Bone marrow (tissue), 2 donors: ENCODE measurements at regions not wholly inside any gene's neighbourhood (a gene's known extent, or its start where the extent isn't known, plus 50 kb on each side); places are given as distances from the start of the nearest gene placed in this dataset.

ENCODE experiments used
- DNase-seq, 2 donors: peaks; one replicate each; lab custom pipeline; 2025; lab: John Stamatoyannopoulos, UW

DNA sequence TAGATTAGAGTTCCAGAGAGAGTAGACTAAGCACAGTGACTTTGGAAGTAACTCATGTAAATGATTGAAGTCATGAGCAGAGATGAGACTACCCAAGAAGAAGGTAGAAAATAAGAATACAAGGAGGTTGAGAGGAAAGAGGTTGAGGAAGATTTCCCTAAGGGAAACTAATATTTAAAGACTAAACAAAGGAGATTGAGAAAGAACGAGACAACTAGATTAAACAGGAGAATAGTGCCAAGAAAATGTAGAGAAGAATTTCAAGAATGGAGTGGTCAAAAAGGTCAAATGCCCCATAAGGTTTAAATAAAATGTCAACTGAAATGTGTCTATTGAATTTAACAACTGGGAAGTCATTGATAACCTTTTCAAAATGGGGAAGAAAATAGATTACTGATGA lies 59.0 kb downstream of the RPS29 start:
- DNase-seq: no peak

DNA sequence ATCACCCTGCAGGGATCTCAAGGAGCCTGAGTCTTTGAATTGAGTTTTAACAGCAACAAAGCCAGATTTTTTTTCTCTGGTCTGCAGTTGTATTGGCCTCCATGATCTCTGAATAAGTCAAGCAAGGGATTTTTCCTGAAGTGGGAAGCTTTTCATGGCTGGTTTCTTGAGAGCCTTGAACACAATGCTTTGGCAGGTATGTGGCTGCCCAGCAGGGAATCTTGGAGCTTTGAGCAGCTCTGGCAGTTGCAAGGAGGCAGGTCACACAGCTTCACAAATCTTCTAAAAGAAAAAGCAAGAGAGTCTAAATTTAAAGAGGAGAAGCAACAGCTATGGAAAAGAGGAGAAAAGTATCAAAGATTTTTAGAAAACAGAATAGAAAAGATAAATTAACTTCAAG lies 60.1 kb downstream of the RPS29 start:
- DNase-seq: no peak

DNA sequence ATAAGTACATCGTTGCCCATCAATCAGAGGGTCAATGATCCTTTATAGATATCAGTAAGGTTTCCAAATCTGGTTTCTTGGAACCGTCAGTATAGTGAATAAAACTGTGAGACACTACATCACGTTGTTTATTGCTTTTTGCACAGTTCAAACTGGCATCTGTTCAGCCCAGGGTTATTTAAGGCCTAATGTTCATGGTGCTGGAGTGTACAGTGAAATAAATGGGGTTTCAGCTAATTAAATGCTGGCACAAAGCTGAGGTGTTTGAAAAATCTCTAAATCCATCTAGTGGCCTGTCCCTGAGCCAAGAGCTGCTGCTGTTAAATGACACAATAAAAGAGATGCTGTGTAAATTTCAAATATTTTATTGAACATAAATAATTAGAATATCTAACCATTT lies 69.9 kb downstream of the RPS29 start:
- DNase-seq: no peak

DNA sequence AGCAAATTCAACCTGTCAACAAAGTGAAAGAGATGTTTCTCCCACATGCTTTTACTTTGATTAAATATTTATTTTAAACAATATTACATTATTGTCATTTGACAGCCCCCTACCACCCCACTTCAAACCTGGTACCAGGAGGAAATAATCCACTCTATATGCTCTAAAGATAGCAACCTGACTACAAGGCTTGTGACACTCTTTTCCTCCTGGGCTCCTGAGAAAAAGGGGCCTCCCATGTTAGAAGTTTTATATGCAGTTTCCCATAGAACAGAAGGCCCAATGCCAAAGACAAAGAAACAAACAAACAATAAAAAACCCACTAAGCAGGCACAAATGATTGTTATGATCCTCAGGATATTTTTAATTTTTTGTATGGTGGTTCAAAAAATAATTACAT lies 73.6 kb downstream of the RPS29 start:
- DNase-seq: no peak

DNA sequence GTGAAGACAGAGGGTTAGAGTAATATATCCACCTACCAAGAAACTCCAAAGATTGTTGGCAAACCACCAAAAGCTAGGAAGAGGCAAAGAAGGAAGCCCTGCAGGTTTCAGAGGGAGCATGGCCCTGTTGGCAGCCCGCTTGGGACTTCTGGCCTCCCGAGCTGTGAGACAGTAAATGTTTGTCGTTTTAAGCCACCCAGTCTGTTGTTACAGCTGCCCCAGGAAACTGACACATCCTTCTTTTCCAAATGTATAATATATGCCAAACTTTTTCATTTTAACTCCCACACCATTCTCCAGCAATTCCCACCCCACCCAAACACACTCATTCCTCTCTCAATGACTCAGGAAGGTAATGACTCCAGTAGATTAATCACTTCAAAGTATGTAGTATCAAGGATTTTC lies 74.0 kb downstream of the RPS29 start:
- DNase-seq: no peak

DNA sequence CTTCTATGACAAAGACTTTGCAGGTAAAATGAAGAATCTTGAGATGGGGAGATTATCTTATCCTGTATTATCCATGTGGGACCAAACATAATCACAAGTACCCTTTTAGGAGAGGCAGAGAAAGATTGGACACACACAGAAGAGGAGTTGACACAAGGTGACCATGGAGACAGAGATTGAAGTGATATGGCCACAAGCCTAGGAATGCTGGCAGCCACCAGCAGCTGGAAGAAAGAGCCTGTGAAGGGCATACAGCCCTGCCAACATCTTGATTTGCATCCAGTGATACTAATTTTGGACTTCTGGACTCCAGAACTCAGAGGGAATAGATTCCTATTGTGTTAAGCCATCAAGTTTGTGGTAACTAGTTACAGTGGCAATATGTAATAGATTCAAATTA lies 78.1 kb downstream of the RPS29 start:
- DNase-seq: no peak

DNA sequence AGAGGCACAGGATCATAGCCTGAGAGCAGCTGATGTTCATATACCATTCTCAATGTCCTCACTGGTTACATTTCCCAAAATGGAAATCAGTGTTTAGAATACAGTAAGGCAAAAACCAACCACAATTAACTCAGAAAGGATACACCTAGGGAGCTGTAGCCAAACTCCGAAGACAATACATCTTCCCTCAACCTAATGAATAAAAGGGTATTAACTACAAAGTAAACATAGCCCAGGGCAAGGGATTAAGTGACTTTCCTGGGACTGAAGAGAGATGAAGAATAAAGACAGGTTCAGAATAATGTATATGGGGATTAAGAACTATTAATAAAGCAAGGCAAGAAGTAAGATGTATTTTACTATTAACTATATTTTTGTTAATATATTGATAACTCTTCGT lies 79.5 kb downstream of the RPS29 start:
- DNase-seq: no peak

DNA sequence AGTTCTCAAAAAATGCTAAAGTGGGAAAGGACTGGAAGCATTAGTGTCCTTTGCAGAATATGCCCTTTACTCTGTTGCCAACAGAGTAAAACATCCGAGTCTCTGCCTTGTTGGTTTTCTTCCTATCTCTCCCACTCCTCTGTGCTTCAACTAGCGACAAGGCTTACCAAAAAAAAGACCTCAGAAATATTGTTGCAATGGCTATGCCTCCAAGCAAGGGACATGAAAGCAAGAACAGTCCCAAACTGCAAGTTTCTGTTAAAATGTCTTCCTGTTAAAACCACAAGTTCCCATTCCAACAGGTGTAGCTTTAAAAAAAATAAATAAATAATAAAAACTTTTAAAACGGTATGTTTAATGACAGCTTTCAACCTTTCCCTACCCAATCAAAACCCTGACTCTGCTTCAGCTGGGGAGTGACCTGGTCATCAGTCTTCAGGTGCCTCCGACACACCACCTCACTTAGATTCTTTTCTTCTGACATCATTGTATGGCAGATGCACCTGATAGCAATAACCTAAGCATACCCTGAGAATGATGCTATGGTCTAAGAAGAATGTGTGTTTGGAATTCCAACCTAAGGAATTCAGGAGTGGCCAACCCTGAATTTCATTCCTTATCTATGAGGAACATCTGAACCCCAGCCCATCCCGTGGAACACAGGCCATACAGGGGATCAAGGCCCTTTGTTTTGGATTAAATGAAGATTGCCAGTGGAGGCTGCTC lies 81.0 kb downstream of the RPS29 start:
- DNase-seq: no peak

DNA sequence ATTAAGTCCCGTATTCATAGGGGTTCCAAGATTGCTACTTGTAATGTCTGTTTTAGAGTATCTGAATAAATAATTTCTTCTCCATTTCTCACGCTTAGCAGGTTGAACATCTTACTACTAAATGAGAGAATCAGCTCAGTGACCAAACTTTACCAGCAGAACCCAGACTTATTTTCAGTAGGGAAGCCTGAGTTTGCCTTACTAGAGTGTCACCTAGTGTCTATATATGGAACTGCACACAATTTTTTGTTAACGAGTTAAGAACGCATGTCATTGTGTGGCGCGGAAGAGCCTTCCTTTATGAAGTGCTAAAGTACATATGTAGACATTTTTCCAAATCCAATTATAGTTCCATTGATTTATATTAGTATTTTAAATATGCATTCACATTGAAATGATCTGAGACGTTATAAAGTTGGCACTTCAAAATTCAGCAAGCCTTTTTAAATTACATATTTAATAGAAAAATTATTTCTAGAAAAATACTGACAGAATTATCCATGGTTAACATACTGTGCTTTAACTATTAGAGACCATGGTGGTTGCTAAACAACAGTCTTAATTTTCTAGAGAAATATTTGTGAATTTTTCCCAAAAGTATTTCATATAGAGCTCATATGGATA lies 88.3 kb downstream of the RPS29 start:
- peak in 1 of 2 donors; percentile 79 for DNase-seq

DNA sequence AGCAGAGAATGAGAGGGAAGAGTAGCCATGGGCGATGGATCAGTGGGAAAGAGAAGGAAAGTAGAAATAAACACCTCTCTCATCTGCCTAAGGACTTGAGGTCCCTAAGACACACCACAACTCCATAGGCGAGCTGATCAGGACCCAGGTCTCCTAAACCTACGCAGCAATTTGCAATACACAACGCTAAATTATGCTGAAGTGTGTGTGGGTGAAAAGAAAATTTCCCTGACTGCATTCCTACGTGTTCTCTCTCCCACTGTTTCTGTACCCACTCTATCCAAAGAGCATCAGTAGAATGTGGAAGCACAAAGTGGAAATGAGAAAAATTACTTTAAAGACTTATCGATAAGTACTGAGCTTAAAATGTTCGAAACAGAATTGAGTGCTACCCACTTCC lies 88.9 kb downstream of the RPS29 start:
- no peak for DNase-seq

DNA sequence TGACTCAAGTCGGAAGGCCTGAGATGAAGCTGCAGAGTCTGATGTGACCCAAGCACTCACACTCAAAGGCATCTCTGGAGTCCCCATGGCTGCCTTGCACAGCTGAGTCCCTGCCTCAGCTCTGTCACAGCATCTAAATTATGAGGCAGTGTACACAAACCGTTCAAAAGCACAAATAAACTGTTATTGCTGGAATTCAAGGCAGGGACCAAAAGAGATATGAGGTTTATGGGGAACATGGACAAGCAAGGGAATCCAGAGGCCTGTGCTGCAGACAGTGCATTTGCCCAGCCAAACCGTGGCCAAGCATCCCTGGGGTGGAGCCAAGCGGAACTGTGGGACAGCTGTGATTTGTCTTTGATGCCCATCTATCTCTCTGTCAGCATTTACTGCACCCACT lies 91.3 kb downstream of the RPS29 start:
- no peak for DNase-seq

DNA sequence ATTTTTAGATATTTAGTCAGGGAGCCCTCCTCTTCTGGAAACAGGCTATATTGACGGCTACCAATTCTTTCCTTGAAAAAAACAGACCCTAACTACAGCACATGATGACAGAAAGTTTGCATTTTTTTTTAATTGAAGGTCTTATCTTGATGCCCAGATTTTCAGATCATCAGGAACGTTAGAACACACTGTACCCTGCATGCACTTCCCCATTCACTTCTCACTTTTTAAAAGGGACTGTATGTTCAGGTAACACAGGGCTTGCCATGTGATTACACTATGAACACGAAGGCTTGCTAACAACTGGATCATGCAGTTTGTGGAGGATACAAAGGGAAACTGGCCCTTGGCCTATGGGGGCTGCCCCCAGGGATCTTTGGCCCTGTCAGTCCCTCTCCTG lies 92.6 kb downstream of the RPS29 start:
- DNase-seq: peak in 1 of 2 donors; percentile 23

DNA sequence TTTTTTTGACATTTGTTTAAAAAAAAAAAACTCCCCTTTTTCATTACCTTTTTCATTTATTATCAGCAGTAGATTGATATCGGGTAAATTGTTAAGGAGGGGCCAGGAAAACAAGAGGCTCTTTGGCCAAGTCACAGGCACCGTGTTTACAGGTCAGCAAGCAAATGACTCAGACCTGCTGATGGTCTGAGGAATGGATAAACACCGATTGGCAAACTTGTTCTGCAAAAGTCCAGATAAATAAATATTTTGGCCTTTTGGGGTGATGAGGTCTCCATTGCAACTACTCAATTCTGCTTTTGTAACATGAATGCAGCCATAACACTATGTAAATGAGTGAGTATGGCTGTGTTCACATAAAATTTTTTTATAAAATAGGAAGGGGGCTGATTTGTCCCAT lies 94.0 kb downstream of the RPS29 start:
- no peak for DNase-seq

DNA sequence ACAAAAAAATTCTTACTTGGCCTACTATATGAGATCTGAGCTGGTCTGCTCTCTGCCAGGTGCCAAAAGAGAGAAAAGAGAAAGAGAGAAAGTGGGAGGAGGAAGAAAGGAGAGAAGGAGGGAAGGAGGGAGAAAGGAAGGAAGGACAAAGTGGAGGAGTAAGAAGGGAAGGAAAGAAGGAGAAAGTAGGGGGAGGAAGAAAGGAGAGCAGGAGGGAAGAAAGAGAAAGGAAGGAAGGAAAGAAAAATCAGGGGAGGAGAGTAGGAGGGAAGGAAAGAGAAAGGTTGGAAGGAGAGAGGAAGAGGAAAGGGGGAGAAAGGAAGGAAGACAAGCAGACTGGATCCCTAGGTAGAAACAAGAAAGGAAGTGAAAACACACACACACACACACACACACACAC lies 96.8 kb downstream of the RPS29 start:
- no peak for DNase-seq

DNA sequence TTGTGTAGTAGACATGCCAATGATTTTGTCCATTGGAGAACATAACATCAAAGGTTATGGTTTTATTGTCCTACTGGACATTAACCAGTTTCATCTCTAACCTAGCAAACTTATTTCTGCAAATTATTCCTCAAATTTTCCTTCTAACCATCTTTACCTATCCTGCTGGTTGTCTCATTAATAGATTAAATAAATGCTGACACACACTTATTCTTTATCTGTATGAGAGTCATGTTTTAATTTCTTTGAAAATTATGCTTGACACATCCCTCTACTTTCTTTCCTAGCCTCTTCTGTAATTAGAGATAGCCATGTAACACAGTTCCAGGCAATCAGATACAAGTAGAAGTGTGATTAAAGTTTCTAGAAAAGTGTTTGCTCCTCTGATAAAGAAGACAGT lies 98.9 kb downstream of the RPS29 start:
- no peak for DNase-seq

DNA sequence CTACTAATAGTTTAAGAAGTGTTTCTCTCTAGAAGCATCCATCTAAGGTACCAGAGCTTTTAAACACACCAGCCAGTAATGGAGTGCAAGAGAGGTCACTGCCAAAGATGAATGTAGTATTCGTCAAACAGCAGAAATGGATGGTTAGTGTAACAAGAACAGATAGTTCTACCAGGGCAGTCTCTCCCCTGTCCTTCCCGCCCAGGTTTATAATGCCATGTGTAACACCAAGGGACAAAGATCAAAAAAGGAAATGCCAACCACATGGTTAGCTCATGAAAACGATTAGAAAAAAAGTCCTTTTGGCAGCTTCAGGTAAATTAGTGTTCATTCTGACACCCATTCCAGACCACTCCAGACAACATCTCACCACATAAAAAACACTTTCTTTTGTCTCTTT lies 100.9 kb downstream of the RPS29 start:
- DNase-seq: no peak

DNA sequence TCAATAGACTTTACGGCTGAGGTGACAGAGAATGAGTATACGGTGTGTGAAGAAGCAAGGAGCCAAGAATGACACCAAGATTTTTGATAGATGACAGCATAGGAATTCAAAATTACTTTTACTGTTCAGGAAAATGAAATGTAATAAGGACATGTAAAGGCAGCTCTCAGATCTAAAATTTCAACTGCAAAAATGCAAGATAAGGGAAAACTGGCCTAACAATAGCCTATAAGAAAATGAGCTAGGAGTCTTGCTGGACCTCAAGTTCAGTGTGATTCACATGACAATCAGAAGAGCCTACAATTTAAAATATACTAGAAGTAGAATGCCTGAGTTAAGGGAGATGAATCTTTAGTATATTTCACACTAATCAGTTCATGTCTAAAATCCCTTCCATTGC lies 102.0 kb downstream of the RPS29 start:
- no peak for DNase-seq

DNA sequence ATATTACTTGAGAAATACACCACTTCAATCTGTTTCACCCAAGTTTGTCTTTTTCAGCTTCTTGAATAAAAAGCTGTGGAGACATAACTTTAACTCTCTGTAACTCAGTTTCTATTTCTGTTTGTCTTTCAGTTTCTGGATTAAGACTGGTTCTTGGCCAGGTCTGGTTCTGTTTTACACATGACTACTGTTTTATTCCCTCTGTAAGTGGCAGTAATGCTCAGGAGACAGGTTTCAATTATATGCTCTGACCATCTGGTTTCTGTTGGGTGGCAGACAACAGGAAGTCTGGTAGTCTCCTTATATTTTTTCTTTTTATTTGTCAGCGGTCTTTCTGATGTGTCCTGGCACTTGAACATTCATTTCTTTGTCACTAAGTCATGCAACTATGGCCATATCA lies 102.9 kb downstream of the RPS29 start:
- DNase-seq: peak in 1 of 2 donors; percentile 46

DNA sequence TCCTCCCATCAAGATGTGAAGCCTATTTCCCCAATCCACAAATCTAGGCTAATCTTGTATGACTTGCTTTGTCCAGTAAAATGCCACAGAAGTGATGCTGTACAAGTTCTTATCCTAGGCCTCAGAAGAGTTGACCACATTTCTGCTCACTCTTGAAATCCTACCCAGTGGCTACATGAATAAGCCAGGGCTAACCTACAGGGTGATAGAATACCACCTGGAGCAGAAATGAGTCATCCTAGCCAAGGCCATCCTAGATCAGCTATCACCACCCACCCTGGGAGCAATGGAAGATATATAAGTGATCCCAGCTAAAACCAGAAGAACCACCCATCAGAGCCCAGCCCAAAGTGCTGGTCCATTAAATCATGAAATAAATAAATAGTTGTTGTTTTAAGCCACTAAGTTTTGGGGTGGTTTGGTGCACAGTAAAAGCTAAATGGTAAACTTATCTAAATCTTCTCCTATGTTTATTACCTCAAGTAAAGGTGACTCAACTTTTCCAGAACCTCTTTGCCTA lies 105.1 kb downstream of the RPS29 start:
- DNase-seq: no peak

DNA sequence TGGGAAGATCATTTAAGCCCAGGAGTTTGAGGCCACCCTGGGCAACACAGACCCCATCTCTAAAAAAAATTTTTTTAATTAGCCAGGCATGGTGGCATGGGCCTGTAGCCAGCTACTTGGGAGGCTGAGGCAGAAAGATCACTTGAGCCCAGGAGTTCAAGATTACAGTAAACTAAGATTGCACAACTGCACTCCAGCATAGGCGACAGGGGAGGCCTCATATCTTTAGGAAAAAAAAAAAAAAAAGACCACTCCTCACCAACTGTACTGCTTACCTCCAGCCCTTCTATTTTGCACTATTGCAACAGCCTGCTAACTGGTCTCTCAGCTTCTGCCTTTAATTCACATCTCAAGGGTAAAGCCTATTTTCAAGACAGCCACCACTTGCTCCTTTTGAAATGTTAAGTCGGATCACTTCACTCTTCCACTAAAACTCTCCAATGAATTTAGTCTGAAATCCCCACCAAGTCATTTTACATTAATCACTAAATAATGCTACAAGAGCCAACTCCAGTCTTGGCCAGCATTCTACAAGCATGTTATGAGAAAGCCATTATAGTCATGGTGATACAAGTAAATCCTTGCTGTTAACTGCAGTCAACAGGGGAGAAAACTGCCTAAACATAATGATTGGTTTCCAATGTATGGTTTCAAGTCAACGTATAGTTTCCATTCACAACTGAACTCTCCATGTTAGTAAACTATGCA lies 106.0 kb downstream of the RPS29 start:
- no peak for DNase-seq

DNA sequence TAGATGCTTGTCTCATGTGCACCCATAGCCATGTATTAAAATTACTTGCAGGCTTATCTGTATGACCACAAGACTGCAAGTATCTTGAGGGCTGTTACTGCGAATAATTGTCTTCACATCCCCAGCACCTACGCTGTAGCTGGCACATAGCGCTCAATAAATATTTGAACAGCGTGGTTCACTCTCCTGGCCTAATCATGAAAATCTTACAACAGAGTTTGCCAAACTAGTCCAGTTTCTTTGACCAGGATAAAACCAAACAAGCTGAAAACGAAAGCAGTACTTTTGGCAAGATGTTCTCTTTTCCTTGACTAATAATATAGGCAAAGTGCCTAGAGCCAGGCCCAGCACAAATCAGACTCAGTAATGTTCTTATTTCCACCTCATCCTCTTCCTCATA lies 106.7 kb downstream of the RPS29 start:
- DNase-seq: no peak

DNA sequence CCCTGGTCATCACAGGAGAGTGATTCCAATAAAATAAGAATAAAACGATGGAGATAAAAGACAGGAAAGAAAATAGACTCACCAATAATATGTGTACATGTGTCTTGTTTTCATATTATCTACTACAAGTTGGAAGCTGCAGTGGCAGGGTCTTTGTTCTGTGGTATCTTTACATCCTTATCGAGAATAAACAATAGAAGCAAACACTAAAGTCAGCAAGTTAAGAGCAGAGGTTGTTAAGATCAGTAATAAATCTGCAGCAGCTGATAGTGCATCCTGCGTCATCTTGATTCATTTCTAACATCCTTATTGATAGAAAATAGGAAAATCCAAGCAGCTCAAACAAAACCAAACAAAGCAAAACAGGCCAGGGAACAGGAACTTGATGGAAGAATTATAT lies 107.4 kb downstream of the RPS29 start:
- no peak for DNase-seq

DNA sequence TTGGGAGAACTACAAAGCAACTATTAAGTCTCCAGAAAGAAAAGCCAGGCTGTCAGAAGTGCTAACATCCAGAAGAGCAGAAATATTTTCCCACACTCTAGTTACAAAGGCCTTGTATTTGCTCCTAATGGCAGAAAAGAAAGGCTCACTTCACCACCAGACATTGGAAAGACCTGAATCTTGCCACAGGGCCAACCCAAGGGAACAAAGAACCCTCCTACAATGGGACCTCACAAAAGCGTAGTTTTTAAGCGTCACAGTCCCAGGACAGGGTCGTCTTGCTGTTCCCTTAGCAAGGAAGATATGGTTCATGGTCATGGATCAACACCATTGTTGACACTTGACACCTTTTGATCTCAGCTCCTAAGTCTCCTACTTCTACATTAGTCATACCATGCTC lies 119.1 kb downstream of the RPS29 start:
- no peak for DNase-seq
